Astrocyte (in vitro differentiated cells and primary cell): ENCODE measurements at regions not wholly inside any gene's neighbourhood (a gene's known extent, or its start where the extent isn't known, plus 50 kb on each side); places are given as distances from the start of the nearest gene placed in this dataset.

Experiments used
- EZH2 ChIP-seq: IDR thresholded peaks from 2 replicates; pipeline ENCODE4 v1.6.1; 2012; ENCODE audit warnings: mild to moderate bottlenecking, low read length, inconsistent platforms; ENCODE audit not compliant: insufficient read depth
- TF ChIP-seq, protein P1 (sequence below): IDR thresholded peaks from 2 replicates; pipeline ENCODE4 v1.5.1; 2011; ENCODE audit warnings: low read depth, mild to moderate bottlenecking, inconsistent platforms, low read length, moderate library complexity; ENCODE audit not compliant: insufficient read depth

DNA sequence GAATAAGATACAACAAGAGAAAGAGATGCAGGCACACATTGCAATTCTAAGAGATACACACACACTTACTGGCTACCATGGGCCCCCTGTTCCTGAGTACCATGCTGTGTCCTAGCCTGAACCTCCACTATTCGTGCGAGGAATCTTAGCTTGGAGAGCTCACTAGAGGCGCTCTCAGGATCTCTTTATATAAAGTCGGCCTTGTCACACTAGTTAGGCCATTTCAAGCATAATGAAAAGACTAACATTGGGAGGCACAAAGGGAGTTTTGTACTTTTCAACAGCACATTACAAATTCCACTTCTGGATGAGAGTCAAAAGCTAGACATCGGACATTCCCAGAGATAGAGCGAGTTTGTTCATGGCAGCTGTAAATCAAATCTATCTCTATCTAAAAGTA lies 365.2 kb downstream of the DSEL start:
- TF ChIP-seq, protein P1, sequence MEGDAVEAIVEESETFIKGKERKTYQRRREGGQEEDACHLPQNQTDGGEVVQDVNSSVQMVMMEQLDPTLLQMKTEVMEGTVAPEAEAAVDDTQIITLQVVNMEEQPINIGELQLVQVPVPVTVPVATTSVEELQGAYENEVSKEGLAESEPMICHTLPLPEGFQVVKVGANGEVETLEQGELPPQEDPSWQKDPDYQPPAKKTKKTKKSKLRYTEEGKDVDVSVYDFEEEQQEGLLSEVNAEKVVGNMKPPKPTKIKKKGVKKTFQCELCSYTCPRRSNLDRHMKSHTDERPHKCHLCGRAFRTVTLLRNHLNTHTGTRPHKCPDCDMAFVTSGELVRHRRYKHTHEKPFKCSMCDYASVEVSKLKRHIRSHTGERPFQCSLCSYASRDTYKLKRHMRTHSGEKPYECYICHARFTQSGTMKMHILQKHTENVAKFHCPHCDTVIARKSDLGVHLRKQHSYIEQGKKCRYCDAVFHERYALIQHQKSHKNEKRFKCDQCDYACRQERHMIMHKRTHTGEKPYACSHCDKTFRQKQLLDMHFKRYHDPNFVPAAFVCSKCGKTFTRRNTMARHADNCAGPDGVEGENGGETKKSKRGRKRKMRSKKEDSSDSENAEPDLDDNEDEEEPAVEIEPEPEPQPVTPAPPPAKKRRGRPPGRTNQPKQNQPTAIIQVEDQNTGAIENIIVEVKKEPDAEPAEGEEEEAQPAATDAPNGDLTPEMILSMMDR, result no peak
- no peak for TF ChIP-seq EZH2
